H9 (cell line): ENCODE measurements at regions not wholly inside any gene's neighbourhood (a gene's known extent, or its start where the extent isn't known, plus 50 kb on each side); places are given as distances from the start of the nearest gene placed in this dataset.

Source experiments
- DNase-seq: peaks from one replicate; pipeline ENCODE4 v3.0.0-alpha.2; 2017
- H2AFZ ChIP-seq: one replicate; pipeline ENCODE4 v1.6.1; 2013; ENCODE audit warnings: mild to moderate bottlenecking, low read length, control low read depth, moderate library complexity
- H2AK5ac ChIP-seq: 2 replicates; pipeline ENCODE4 v1.6.1; 2013; ENCODE audit warnings: low read length, control low read depth, mixed read lengths; ENCODE audit not compliant: insufficient read length
- H2BK120ac ChIP-seq: one replicate; pipeline ENCODE4 v1.6.1; 2013; ENCODE audit warnings: low read depth, mild to moderate bottlenecking, low read length, control low read depth, inconsistent platforms; ENCODE audit not compliant: poor library complexity, severe bottlenecking
- H2BK12ac ChIP-seq: 2 replicates; pipeline ENCODE4 v1.6.1; 2013; ENCODE audit warnings: low read length, control low read depth, mixed read lengths, low read depth; ENCODE audit not compliant: insufficient read length
- H2BK15ac ChIP-seq: 2 replicates; pipeline ENCODE4 v1.6.1; 2013; ENCODE audit warnings: low read depth, low read length, control low read depth
- H2BK20ac ChIP-seq: one replicate; pipeline ENCODE4 v1.6.1; 2013; ENCODE audit warnings: low read depth, mild to moderate bottlenecking, low read length, control low read depth, inconsistent platforms; ENCODE audit not compliant: poor library complexity, severe bottlenecking
- H2BK5ac ChIP-seq: 2 replicates; pipeline ENCODE4 v1.6.1; 2013; ENCODE audit warnings: low read length, control low read depth, mixed read lengths; ENCODE audit not compliant: insufficient read length
- H3K14ac ChIP-seq: 2 replicates; pipeline ENCODE4 v1.6.1; 2013; ENCODE audit warnings: low read length, control low read depth; ENCODE audit not compliant: insufficient read depth
- H3K18ac ChIP-seq: 2 replicates; pipeline ENCODE4 v1.6.1; 2013; ENCODE audit warnings: low read depth, mild to moderate bottlenecking, mixed read lengths, low read length, control low read depth; ENCODE audit not compliant: insufficient read length
- H3K23ac ChIP-seq: 2 replicates; pipeline ENCODE4 v1.6.1; 2013; ENCODE audit warnings: low read length, control low read depth, mixed read lengths, low read depth; ENCODE audit not compliant: insufficient read length
- H3K23me2 ChIP-seq: 2 replicates; pipeline ENCODE4 v1.6.1; 2013; ENCODE audit warnings: low read depth, mild to moderate bottlenecking, mixed read lengths, low read length, control low read depth; ENCODE audit not compliant: insufficient read length, poor library complexity, severe bottlenecking
- H3K27ac ChIP-seq: 2 replicates; pipeline ENCODE4 v1.5.1; 2013; ENCODE audit warnings: low read length, control low read depth, mixed read lengths, low read depth; ENCODE audit not compliant: insufficient read length
- H3K27me3 ChIP-seq: 2 replicates; pipeline ENCODE4 v1.6.1; 2013; ENCODE audit warnings: low read length, control low read depth, inconsistent platforms; ENCODE audit not compliant: insufficient read depth
- H3K4ac ChIP-seq: 2 replicates; pipeline ENCODE4 v1.6.1; 2013; ENCODE audit warnings: low read depth, mild to moderate bottlenecking, control low read depth, inconsistent platforms, low read length, moderate library complexity
- H3K4me1 ChIP-seq: 2 replicates; pipeline ENCODE4 v1.6.1; 2013; ENCODE audit warnings: low read length, control low read depth, inconsistent platforms; ENCODE audit not compliant: insufficient read depth
- H3K4me2 ChIP-seq: 2 replicates; pipeline ENCODE4 v1.6.1; 2013; ENCODE audit warnings: low read length, control low read depth, mixed read lengths; ENCODE audit not compliant: insufficient read length, insufficient read depth
- H3K56ac ChIP-seq: 2 replicates; pipeline ENCODE4 v1.6.1; 2013; ENCODE audit warnings: low read depth, mild to moderate bottlenecking, mixed read lengths, low read length, control low read depth; ENCODE audit not compliant: insufficient read length
- H3K79me1 ChIP-seq: 2 replicates; pipeline ENCODE4 v1.6.1; 2013; ENCODE audit warnings: low read depth, mild to moderate bottlenecking, moderate library complexity, low read length, control low read depth, inconsistent platforms; ENCODE audit not compliant: insufficient read depth, poor library complexity, severe bottlenecking
- H3K79me2 ChIP-seq: 2 replicates; pipeline ENCODE4 v1.6.1; 2013; ENCODE audit warnings: low read length, control low read depth, inconsistent platforms; ENCODE audit not compliant: insufficient read depth
- H3K9ac ChIP-seq: 2 replicates; pipeline ENCODE4 v1.6.1; 2013; ENCODE audit warnings: low read length, control low read depth, mixed read lengths; ENCODE audit not compliant: insufficient read length; ENCODE audit errors: extremely low read depth
- H3K9me3 ChIP-seq: one replicate; pipeline ENCODE4 v1.6.1; 2013; ENCODE audit warnings: low read depth, low read length, inconsistent platforms; ENCODE audit not compliant: control insufficient read depth
- H3T11ph ChIP-seq: one replicate; pipeline ENCODE4 v1.6.1; 2013; ENCODE audit warnings: mild to moderate bottlenecking, low read length, control low read depth, inconsistent platforms
- H4K20me1 ChIP-seq: one replicate; pipeline ENCODE4 v1.6.1; 2013; ENCODE audit not compliant: control insufficient read depth, insufficient read length, insufficient read depth
- H4K5ac ChIP-seq: 2 replicates; pipeline ENCODE4 v1.6.1; 2013; ENCODE audit warnings: low read depth, mild to moderate bottlenecking, mixed read lengths, low read length, control low read depth; ENCODE audit not compliant: insufficient read length
- H4K8ac ChIP-seq: replicated peaks from 2 replicates; pipeline ENCODE4 v1.6.1; 2013; ENCODE audit warnings: low read length, control low read depth, mixed read lengths, low read depth; ENCODE audit not compliant: insufficient read length
- H4K91ac ChIP-seq: 2 replicates; pipeline ENCODE4 v1.6.1; 2013; ENCODE audit warnings: low read depth, mild to moderate bottlenecking, moderate library complexity, mixed read lengths, low read length, control low read depth; ENCODE audit not compliant: insufficient read length
- H3K27ac Mint-ChIP-seq, 3 experiments: 2 replicates in 2 of 3; 3 replicates in 1 of 3; pipeline ENCODE4 v1.8.0; 2020 to 2021; ENCODE audit warnings: mixed read lengths in 3 of 3, mild to moderate bottlenecking in 1 of 3, moderate library complexity in 1 of 3
- H3K27me3 Mint-ChIP-seq: 2 replicates; pipeline ENCODE4 v1.8.0; 2021; ENCODE audit warnings: low read depth, mild to moderate bottlenecking, moderate library complexity, mixed read lengths
- H3K36me3 Mint-ChIP-seq, 3 experiments: 2 replicates in 2 of 3; 3 replicates in 1 of 3; pipeline ENCODE4 v1.8.0; 2020 to 2021; ENCODE audit warnings: low read depth in 3 of 3, mixed read lengths in 3 of 3; ENCODE audit not compliant: insufficient read depth in 1 of 3
- H3K4me1 Mint-ChIP-seq, 2 experiments: 2 replicates each; pipeline ENCODE4 v1.8.0; 2020; ENCODE audit warnings: mixed read lengths in 2 of 2
- H3K4me3 Mint-ChIP-seq, 2 experiments: 2 replicates in 1 of 2; 3 replicates in 1 of 2; pipeline ENCODE4 v1.8.0; 2020 to 2021; ENCODE audit warnings: mild to moderate bottlenecking in 2 of 2, mixed read lengths in 2 of 2, moderate library complexity in 1 of 2
- H3K9me3 Mint-ChIP-seq, 2 experiments: 2 replicates in 1 of 2; 3 replicates in 1 of 2; pipeline ENCODE4 v1.8.0; 2020; ENCODE audit warnings: mild to moderate bottlenecking in 2 of 2, mixed read lengths in 2 of 2, moderate library complexity in 1 of 2
- CTCF ChIP-seq: fragments of 200-600 bp; sonication (generic); conservative IDR thresholded peaks from 3 replicates; pipeline ENCODE4 v1.8.0; 2021; ENCODE audit warnings: antibody characterized with exemption, mild to moderate bottlenecking
- WGBS: extraction: QIAGEN DNeasy Blood & Tissue Kit; methylation state at CpG from one replicate; pipeline ENCODE4 v1.1.7; 2013; ENCODE audit warnings: missing lambda C conversion rate, low lambda C conversion rate, mixed read lengths; ENCODE audit not compliant: insufficient read length; ENCODE audit errors: extremely low coverage; 5-methylcytosine and 5-hydroxymethylcytosine counted together

GRCh38 chr1:165080253-165080896 lies 276.1 kb downstream of the LMX1A start:
- Histone ChIP-seq H3K14ac (no peak overlapping the region), H2AK5ac (no peak overlapping the region), H3K4me1 (no peaks in the 10 kb centered on the region), H3K79me1 (no peaks in the 10 kb centered on the region), H3K23me2 (no peaks in the 10 kb centered on the region), H4K8ac (no peak overlapping the region), H3K9me3 (peaks cover 7% of the 10 kb centered on the region), H2BK12ac (no peak overlapping the region), H3K27me3 (no peaks in the 10 kb centered on the region), H2AFZ (no peak overlapping the region), H3K4me2 (no peak overlapping the region), H3T11ph (no peak overlapping the region), H3K79me2 (no peaks in the 10 kb centered on the region), H4K91ac (no peak overlapping the region), H3K4ac (no peak overlapping the region), H3K9ac (no peak overlapping the region), H2BK20ac (no peak overlapping the region), H3K27ac (no peak overlapping the region), H3K56ac (no peak overlapping the region), H4K5ac (no peak overlapping the region), H2BK5ac (no peak overlapping the region), H2BK15ac (no peak overlapping the region), H3K23ac (no peak overlapping the region), H4K20me1 (no peaks in the 10 kb centered on the region), H2BK120ac (no peak overlapping the region), H3K18ac (no peak overlapping the region)
- peaks cover 4% of the 10 kb centered on the region for H3K27me3 Mint-ChIP-seq
- peaks cover 47 to 53% of the 10 kb centered on the region in 2 experiments for H3K9me3 Mint-ChIP-seq
- peaks cover 18 to 53% (median 24%) of the 10 kb centered on the region in 3 experiments for H3K36me3 Mint-ChIP-seq
- no CpG with 5 or more reads among the region's 4 CpGs for WGBS
- no peak for TF ChIP-seq CTCF
- no peak overlapping the region for H3K27ac Mint-ChIP-seq
- no peak for DNase-seq
- H3K4me1 Mint-ChIP-seq = peaks cover 3 to 4% of the 10 kb centered on the region in 2 experiments; a peak in 3 of 4 replicates
- H3K4me3 Mint-ChIP-seq = no peak overlapping the region
